ENCODE measurements at regions not wholly inside any gene's neighbourhood (a gene's known extent, or its start where the extent isn't known, plus 50 kb on each side); places are given as distances from the start of the nearest gene placed in this dataset.

- TF ChIP-seq EZH2 (IDR thresholded peaks at IDR 0.05; ENCODE audit: insufficient read depth, poor library complexity, severe bottlenecking) (no peak), EZH2phosphoT487 (IDR thresholded peaks at IDR 0.05; ENCODE audit: insufficient read depth, low read depth) (no peak)
These were observed 258.6 kb downstream of the FAT4 start for GRCh38 chr4:125573368-125573767.

Measured in GM23248 (cell line).